LNCAP (cell line): ENCODE measurements at regions not wholly inside any gene's neighbourhood (a gene's known extent, or its start where the extent isn't known, plus 50 kb on each side); places are given as distances from the start of the nearest gene placed in this dataset.

Experiments used
- CTCF ChIP-seq: fragments of 450-650 bp; IDR thresholded peaks from 2 replicates; pipeline ENCODE4 v1.5.1; 2017; ENCODE audit warnings: mild to moderate bottlenecking

GRCh38 chr10:58048936-58049335 is 218.8 kb downstream of the IPMK start:
- no peak for TF ChIP-seq CTCF

- no peak for TF ChIP-seq CTCF
These were observed 223.6 kb downstream of the IPMK start for GRCh38 chr10:58044072-58044471.

GRCh38 chr10:58041901-58042300 is 225.8 kb downstream of the IPMK start:
- TF ChIP-seq CTCF = no peak

- no peak for TF ChIP-seq CTCF
These were observed 237.5 kb downstream of the IPMK start for GRCh38 chr10:58030208-58030607.

GRCh38 chr10:58028597-58029366 is 238.9 kb downstream of the IPMK start:
- no peak for TF ChIP-seq CTCF

GRCh38 chr10:58027426-58027825 is 240.3 kb downstream of the IPMK start:
- no peak for TF ChIP-seq CTCF

GRCh38 chr10:58026036-58026435 is 241.7 kb downstream of the IPMK start:
- TF ChIP-seq CTCF = no peak
